Liver (tissue), 8 donors: ENCODE measurements at regions not wholly inside any gene's neighbourhood (a gene's known extent, or its start where the extent isn't known, plus 50 kb on each side); places are given as distances from the start of the nearest gene placed in this dataset.

Source experiments
- DNase-seq: peaks from one replicate; pipeline ENCODE4 v3.0.0-alpha.2; 2017; ENCODE audit warnings: low spot score
- H3K27ac ChIP-seq, 2 donors: one replicate each; pipeline ENCODE4 v1.7.0; 2013; ENCODE audit warnings: inconsistent platforms in 2 of 2, low read length in 2 of 2, control low read depth in 1 of 2, low read depth in 1 of 2, mild to moderate bottlenecking in 1 of 2
- H3K27me3 ChIP-seq, 4 donors: one replicate each; pipeline versions ENCODE4 v1.6.1 to v1.7.0; 2013; ENCODE audit warnings: low read length in 3 of 4, inconsistent platforms in 1 of 4, mild to moderate bottlenecking in 1 of 4, moderate library complexity in 1 of 4; ENCODE audit not compliant: control insufficient read depth in 4 of 4, insufficient read depth in 4 of 4
- H3K36me3 ChIP-seq, 4 donors: one replicate each; pipeline versions ENCODE4 v1.6.1 to v1.7.0; 2013; ENCODE audit warnings: low read length in 3 of 4, mild to moderate bottlenecking in 3 of 4, low read depth in 1 of 4, moderate library complexity in 1 of 4; ENCODE audit not compliant: control insufficient read depth in 4 of 4, insufficient read depth in 3 of 4
- H3K4me1 ChIP-seq, 4 donors: one replicate each; pipeline versions ENCODE4 v1.6.1 to v1.7.0; 2013; ENCODE audit warnings: low read length in 3 of 4, mild to moderate bottlenecking in 3 of 4, moderate library complexity in 1 of 4; ENCODE audit not compliant: control insufficient read depth in 4 of 4, insufficient read depth in 4 of 4
- H3K4me3 ChIP-seq, 3 donors: one replicate each; pipeline versions ENCODE4 v1.6.1 to v1.7.0; 2013; ENCODE audit warnings: low read length in 3 of 3, control low read depth in 1 of 3, low read depth in 1 of 3, mild to moderate bottlenecking in 1 of 3
- H3K9ac ChIP-seq, 2 donors: one replicate each; pipeline ENCODE4 v1.7.0; 2013; ENCODE audit warnings: low read length in 2 of 2, mild to moderate bottlenecking in 2 of 2, moderate library complexity in 2 of 2, control low read depth in 1 of 2, low read depth in 1 of 2
- H3K9me3 ChIP-seq, 4 donors: one replicate each; pipeline versions ENCODE4 v1.6.1 to v1.7.0; 2013; ENCODE audit warnings: low read length in 3 of 4; ENCODE audit not compliant: control insufficient read depth in 4 of 4
- EGR1 ChIP-seq, 2 donors: IDR thresholded peaks; 2 replicates each; pipeline ENCODE4 v1.6.1; 2016 to 2018; ENCODE audit warnings: antibody characterized with exemption in 2 of 2, low read depth in 2 of 2
- FOXA1 ChIP-seq: IDR thresholded peaks from 2 replicates; pipeline ENCODE4 v1.6.1; 2016; ENCODE audit warnings: antibody characterized with exemption
- FOXA2 ChIP-seq: IDR thresholded peaks from 2 replicates; pipeline ENCODE4 v1.6.1; 2016; ENCODE audit warnings: antibody characterized with exemption
- HNF4A ChIP-seq, 2 donors: conservative IDR thresholded peaks; 2 replicates each; pipeline ENCODE4 v1.6.1; 2016; ENCODE audit warnings: antibody characterized with exemption in 2 of 2, mild to moderate bottlenecking in 2 of 2
- HNF4G ChIP-seq: IDR thresholded peaks from 2 replicates; pipeline ENCODE4 v1.6.1; 2016; ENCODE audit warnings: antibody characterized with exemption
- JUND ChIP-seq, 2 donors: IDR thresholded peaks; 2 replicates each; pipeline ENCODE4 v1.6.1; 2016; ENCODE audit warnings: antibody characterized with exemption in 2 of 2
- MAX ChIP-seq: IDR thresholded peaks from 2 replicates; pipeline ENCODE4 v1.6.1; 2016; ENCODE audit warnings: antibody characterized with exemption
- NR2F2 ChIP-seq: IDR thresholded peaks from 2 replicates; pipeline ENCODE4 v1.6.1; 2016; ENCODE audit warnings: antibody characterized with exemption
- RAD21 ChIP-seq, 2 donors: IDR thresholded peaks; 2 replicates each; pipeline ENCODE4 v1.6.1; 2016; ENCODE audit warnings: antibody characterized with exemption in 2 of 2, mild to moderate bottlenecking in 2 of 2
- RXRA ChIP-seq, 2 donors: IDR thresholded peaks; 2 replicates each; pipeline ENCODE4 v1.6.1; 2017 to 2018; ENCODE audit warnings: antibody characterized with exemption in 2 of 2, mild to moderate bottlenecking in 1 of 2
- SP1 ChIP-seq: IDR thresholded peaks from 2 replicates; pipeline ENCODE4 v1.6.1; 2018; ENCODE audit warnings: antibody characterized with exemption, mild to moderate bottlenecking
- TAF1 ChIP-seq: conservative IDR thresholded peaks from 2 replicates; pipeline ENCODE4 v1.6.1; 2016; ENCODE audit warnings: antibody characterized with exemption, mild to moderate bottlenecking
- YY1 ChIP-seq: IDR thresholded peaks from 2 replicates; pipeline ENCODE4 v1.6.1; 2016; ENCODE audit warnings: antibody characterized with exemption, mild to moderate bottlenecking
- ZBTB33 ChIP-seq: IDR thresholded peaks from 2 replicates; pipeline ENCODE4 v1.6.1; 2016; ENCODE audit warnings: antibody characterized with exemption
- WGBS: extraction: QIAGEN DNeasy Blood & Tissue Kit; methylation state at CpG from one replicate; pipeline ENCODE4 v1.1.7; 2013; 5-methylcytosine and 5-hydroxymethylcytosine counted together
- TF ChIP-seq, protein P1 (sequence below): IDR thresholded peaks from 2 replicates; pipeline ENCODE4 v1.6.1; 2016; ENCODE audit warnings: antibody characterized with exemption
- TF ChIP-seq, protein P2 (sequence below): fragments of 150-350 bp; IDR thresholded peaks from 2 replicates; pipeline ENCODE4 v1.5.1; 2017; ENCODE audit warnings: improper control_type of control experiment, low read depth, low read length; ENCODE audit not compliant: missing input control
- TF ChIP-seq, protein P3 (sequence below): IDR thresholded peaks from 2 replicates; pipeline ENCODE4 v1.6.1; 2016; ENCODE audit warnings: antibody characterized with exemption, mild to moderate bottlenecking
- donor health status: healthy.
- donor health status: healthy.
- donor health status: healthy.
- donor health status: healthy.
- donor health status: healthy.

GRCh38 chr2:57965961-57966360 is 80.6 kb upstream of the VRK2 start:
- no peaks in the 10 kb centered on the region for H3K36me3 ChIP-seq
- no peak overlapping the region for H3K4me3 ChIP-seq
- TF ChIP-seq HNF4G = no peak
- TF ChIP-seq, protein P1, sequence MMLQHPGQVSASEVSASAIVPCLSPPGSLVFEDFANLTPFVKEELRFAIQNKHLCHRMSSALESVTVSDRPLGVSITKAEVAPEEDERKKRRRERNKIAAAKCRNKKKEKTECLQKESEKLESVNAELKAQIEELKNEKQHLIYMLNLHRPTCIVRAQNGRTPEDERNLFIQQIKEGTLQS = no peak
- TF ChIP-seq RAD21 (IDR thresholded peaks at IDR 0.05) = no peak
- no peak for TF ChIP-seq YY1
- no peak for TF ChIP-seq SP1
- no peak for TF ChIP-seq EGR1 (IDR thresholded peaks at IDR 0.05; ENCODE audit: low read depth in 2 of 2)
- TF ChIP-seq, protein P2, sequence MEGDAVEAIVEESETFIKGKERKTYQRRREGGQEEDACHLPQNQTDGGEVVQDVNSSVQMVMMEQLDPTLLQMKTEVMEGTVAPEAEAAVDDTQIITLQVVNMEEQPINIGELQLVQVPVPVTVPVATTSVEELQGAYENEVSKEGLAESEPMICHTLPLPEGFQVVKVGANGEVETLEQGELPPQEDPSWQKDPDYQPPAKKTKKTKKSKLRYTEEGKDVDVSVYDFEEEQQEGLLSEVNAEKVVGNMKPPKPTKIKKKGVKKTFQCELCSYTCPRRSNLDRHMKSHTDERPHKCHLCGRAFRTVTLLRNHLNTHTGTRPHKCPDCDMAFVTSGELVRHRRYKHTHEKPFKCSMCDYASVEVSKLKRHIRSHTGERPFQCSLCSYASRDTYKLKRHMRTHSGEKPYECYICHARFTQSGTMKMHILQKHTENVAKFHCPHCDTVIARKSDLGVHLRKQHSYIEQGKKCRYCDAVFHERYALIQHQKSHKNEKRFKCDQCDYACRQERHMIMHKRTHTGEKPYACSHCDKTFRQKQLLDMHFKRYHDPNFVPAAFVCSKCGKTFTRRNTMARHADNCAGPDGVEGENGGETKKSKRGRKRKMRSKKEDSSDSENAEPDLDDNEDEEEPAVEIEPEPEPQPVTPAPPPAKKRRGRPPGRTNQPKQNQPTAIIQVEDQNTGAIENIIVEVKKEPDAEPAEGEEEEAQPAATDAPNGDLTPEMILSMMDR = no peak
- TF ChIP-seq, protein P3, sequence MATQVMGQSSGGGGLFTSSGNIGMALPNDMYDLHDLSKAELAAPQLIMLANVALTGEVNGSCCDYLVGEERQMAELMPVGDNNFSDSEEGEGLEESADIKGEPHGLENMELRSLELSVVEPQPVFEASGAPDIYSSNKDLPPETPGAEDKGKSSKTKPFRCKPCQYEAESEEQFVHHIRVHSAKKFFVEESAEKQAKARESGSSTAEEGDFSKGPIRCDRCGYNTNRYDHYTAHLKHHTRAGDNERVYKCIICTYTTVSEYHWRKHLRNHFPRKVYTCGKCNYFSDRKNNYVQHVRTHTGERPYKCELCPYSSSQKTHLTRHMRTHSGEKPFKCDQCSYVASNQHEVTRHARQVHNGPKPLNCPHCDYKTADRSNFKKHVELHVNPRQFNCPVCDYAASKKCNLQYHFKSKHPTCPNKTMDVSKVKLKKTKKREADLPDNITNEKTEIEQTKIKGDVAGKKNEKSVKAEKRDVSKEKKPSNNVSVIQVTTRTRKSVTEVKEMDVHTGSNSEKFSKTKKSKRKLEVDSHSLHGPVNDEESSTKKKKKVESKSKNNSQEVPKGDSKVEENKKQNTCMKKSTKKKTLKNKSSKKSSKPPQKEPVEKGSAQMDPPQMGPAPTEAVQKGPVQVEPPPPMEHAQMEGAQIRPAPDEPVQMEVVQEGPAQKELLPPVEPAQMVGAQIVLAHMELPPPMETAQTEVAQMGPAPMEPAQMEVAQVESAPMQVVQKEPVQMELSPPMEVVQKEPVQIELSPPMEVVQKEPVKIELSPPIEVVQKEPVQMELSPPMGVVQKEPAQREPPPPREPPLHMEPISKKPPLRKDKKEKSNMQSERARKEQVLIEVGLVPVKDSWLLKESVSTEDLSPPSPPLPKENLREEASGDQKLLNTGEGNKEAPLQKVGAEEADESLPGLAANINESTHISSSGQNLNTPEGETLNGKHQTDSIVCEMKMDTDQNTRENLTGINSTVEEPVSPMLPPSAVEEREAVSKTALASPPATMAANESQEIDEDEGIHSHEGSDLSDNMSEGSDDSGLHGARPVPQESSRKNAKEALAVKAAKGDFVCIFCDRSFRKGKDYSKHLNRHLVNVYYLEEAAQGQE = no peak
- no peak for TF ChIP-seq HNF4A (conservative IDR thresholded peaks at IDR 0.05)
- TF ChIP-seq NR2F2 = no peak
- no peak for TF ChIP-seq JUND (IDR thresholded peaks at IDR 0.05)
- no peak for TF ChIP-seq FOXA1
- no peaks in the 10 kb centered on the region for H3K9me3 ChIP-seq
- 98% methylated on average over 1 of the region's 1 CpG for WGBS
- DNase-seq = no peak
- no peak overlapping the region for H3K27ac ChIP-seq
- no peaks in the 10 kb centered on the region for H3K27me3 ChIP-seq
- H3K4me1 ChIP-seq = no peaks in the 10 kb centered on the region
- H3K9ac ChIP-seq = no peak overlapping the region

GRCh38 chr2:57973621-57974186 is 72.9 kb upstream of the VRK2 start:
- DNase-seq = no peak
- Histone ChIP-seq H3K27ac (no peak overlapping the region), H3K4me3 (no peak overlapping the region), H3K36me3 (no peaks in the 10 kb centered on the region), H3K4me1 (no peaks in the 10 kb centered on the region), H3K27me3 (no peaks in the 10 kb centered on the region), H3K9ac (no peak overlapping the region), H3K9me3 (peaks cover 0 to 2% (median 0%) of the 10 kb centered on the region in 4 donors)
- WGBS = 88% methylated on average over 2 of the region's 2 CpGs
- TF ChIP-seq FOXA2 = no peak
- no peak for TF ChIP-seq ZBTB33
- TF ChIP-seq EGR1 (IDR thresholded peaks at IDR 0.05; ENCODE audit: low read depth in 2 of 2) = no peak
- no peak for TF ChIP-seq TAF1
- no peak for TF ChIP-seq HNF4A (conservative IDR thresholded peaks at IDR 0.05)
- TF ChIP-seq, protein P1 = no peak
- TF ChIP-seq HNF4G = no peak
- TF ChIP-seq RAD21 (IDR thresholded peaks at IDR 0.05) = no peak
- TF ChIP-seq MAX = no peak
- TF ChIP-seq SP1 = no peak
- TF ChIP-seq RXRA (IDR thresholded peaks at IDR 0.05) = no peak
- no peak for TF ChIP-seq YY1
- TF ChIP-seq, protein P2 = no peak
